Tongue (tissue), 1 donor: ENCODE measurements at regions not wholly inside any gene's neighbourhood (a gene's known extent, or its start where the extent isn't known, plus 50 kb on each side); places are given as distances from the start of the nearest gene placed in this dataset.
"Not testable (repeated sequence)": the region's sequence is repeated elsewhere in the genome, so short reads cannot be mapped to it uniquely, and the experiment has no call there.

Experiments used
- DNase-seq: peaks from one replicate; pipeline ENCODE4 v3.0.0-alpha.2; 2015

GRCh38 chr18:1421502-1421901 is 516.8 kb downstream of the ADCYAP1 start:
- no peak for DNase-seq

- DNase-seq, result no peak
Measured at GRCh38 chr18:1422634-1423033, 518.0 kb downstream of the ADCYAP1 start.

GRCh38 chr18:1425679-1426078 is 521.0 kb downstream of the ADCYAP1 start:
- DNase-seq, result no peak

DNA sequence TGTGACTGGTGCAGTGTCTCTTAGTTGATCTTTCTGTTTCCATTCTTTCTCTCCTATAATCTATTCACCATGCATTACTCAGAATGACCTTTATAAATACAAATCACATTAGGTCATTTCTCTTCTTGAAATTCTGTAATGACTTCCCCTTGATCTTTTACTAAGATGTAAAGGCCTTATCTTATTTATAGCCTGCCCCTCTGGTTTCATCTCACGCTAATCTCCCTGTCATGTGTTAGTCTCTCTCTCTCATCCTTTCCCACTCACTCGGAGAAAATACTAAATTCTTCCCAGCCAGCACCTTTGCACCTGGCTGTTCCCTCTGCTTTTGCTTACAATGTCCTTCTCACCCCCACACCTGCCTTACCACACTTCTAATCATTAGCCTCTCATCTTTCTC is 530.8 kb downstream of the ADCYAP1 start:
- no peak for DNase-seq

GRCh38 chr18:1436199-1436598 is 531.5 kb downstream of the ADCYAP1 start:
- no peak for DNase-seq

DNA sequence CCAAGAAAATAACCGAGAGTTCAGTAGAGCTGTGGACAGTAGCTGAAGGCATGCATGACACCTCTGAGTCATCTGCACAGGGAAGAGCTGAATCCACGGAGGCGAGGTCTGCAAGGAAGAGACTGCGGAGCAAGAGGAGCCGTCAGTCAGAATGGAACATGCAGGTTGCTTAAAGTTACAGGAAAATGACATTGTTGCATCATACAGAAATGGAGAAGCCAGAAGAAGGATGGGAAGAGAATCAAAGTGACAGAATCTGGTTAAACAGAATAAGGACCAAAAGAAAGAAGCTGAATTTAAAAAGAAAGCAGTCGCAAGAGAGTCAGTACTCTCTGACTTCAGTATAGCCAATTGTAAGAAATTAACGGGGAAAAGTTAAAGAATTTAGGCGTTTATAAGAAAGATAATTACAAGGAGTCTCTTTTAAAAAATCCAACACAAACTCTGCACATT is 533.8 kb downstream of the ADCYAP1 start:
- no peak for DNase-seq

- no peak for DNase-seq
Measured at GRCh38 chr18:1438967-1439366, 534.3 kb downstream of the ADCYAP1 start.

DNA sequence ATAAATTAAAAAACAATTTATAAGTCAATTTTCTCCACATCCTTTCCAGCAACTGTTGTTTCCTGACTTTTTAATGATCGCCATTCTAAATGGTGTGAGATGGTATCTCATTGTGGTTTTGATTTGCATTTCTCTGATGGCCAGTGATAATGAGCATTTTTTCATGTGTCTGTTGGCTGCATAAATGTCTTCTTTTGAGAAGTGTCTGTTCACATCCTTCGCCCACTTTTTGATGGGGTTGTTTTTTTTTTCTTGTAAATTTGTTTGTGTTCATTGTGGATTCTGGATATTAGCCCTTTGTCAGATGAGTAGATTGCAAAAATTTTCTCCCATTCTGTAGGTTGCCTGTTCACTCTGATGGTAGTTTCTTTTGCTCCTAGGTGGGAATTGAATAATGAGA is 539.4 kb downstream of the ADCYAP1 start:
- not testable (repeated sequence) for DNase-seq

DNA sequence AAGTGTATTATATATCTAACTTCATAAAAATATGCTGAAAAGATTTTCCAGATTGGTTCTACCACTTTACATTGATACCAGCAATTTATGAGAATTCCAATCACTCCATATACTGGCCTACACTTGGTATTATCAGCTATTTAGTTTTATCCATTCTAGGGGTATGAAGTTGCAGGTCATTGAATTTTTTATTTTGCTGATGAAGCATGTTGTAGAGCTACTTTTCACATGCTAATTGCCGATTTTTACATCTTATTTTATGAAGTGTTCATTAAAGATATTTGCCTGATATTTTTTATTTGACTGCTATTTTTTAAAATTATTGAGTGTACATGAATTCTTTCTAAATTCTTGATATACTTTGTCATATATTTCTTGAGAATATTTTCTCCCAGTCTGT is 542.1 kb downstream of the ADCYAP1 start:
- DNase-seq, result no peak

- DNase-seq, result no peak
Measured at GRCh38 chr18:1452821-1453220, 548.1 kb downstream of the ADCYAP1 start.

DNA sequence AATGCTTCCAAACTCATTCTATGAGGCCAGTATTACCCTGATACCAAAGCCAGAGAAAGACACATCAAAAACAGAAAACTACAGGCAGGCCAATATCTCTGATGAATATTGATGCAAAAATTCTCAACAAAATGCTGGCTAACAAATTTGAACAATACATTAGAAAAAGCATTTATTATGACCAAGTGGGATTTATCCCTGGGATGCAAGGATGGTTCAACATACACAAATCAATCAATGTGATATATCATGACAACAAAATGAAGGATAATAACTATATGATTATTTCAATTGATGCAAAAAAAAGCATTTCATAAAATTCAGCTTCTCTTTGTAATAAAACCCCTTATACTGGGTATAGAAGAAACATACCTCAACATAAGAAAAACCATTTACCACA is 550.9 kb downstream of the ADCYAP1 start:
- no peak for DNase-seq

GRCh38 chr18:1458547-1458946 is 553.9 kb downstream of the ADCYAP1 start:
- DNase-seq, result no peak

DNA sequence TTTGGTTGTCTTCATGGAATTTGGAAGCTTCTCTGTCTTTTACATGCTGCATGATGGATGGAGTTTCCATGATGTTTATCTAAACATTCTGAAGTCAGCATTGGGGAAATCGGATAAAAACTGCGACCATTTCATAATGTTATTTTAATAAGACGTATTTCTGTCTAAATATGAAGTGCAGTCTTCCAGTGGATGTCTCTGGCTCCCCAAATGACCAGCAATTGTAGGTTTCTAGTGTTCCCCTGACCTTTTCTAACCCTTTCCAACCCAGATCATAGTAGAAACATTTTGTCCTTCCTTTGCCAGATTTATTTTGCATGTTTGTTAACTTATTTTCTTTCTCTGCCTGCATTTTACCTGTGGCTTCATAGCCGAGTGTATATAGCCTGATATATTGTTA is 559.3 kb downstream of the ADCYAP1 start:
- DNase-seq, result no peak

DNA sequence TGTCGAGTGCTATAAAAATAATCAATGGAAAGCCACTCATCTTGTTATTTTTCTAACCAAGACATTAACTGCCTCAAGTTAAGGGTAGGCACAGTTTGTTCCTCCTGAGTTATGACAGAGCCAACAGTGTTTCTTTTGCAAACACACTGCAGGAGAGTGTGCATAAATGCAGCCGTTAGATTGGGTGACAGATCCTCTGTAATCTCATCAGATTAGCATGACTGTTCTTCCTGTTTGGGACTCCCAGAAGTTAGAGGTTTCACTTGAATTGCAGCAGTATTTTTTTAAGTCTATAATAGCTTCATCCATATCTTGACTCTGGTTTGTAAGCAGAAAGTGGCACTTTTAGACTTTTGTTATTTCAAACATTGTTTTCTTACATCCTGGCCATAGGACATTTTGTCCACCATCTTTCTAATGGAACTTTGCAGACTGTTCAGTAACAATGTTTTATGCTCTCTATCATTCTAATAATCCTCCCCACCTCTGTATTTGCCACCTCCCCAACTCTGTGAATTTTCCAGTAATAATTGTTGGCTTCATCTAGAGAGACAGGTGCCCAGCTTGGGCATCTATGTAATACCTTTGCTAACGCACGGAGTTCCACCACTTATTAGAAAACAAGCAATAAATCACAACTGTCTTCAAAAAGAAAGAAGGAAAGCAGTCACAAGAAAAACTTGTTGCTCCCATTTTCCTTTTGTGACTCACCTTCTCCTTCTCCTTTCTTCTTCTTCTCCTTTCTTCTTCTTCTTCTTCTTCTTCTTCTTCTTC is 560.0 kb downstream of the ADCYAP1 start:
- no peak for DNase-seq

GRCh38 chr18:1466035-1466434 is 561.4 kb downstream of the ADCYAP1 start:
- no peak for DNase-seq

DNA sequence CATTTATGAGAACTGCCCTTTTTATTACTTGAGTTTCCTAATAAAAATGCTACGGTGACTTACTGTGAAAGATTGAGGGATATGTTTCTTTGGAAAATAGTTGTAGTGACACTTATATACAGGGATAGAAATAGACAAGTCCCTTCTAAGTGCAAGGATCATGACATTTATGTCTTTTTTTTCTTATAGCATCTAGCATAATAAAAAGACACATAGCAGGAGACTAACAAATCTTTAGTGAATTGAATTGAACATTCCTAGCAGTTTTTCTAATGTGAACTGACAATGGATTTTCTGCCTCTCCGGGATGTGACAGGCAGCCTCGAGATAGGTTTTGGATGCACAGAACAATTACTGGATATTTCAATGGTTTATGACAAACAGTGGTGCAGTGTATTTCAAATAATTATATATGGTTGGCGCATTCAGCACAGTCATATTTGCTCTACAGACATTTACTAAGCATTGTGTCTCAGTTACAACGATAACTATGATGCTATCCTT is 562.8 kb downstream of the ADCYAP1 start:
- DNase-seq, result no peak

DNA sequence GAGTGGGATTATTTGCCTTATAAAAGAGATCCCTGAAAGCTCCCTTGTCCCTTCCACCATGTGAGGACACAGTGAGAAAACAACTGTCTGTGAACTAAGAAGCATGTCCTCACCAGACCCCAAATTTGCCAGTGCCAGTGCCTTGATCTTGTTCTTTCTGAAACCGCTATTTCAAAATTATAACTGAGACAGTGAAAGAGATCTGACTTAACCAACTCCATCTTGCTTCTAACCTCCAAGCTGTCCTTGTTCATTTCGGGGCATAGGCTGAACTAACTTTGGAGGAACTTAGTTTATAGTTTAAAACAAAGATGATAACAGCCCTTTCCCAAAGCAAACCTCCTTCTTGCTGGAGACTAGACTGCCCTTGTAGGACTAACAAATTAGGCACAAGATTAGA is 563.9 kb downstream of the ADCYAP1 start:
- DNase-seq, result no peak

GRCh38 chr18:1475867-1476266 is 571.2 kb downstream of the ADCYAP1 start:
- no peak for DNase-seq

GRCh38 chr18:1480309-1480708 is 575.6 kb downstream of the ADCYAP1 start:
- no peak for DNase-seq

GRCh38 chr18:1481577-1481976 is 576.9 kb downstream of the ADCYAP1 start:
- DNase-seq, result no peak

DNA sequence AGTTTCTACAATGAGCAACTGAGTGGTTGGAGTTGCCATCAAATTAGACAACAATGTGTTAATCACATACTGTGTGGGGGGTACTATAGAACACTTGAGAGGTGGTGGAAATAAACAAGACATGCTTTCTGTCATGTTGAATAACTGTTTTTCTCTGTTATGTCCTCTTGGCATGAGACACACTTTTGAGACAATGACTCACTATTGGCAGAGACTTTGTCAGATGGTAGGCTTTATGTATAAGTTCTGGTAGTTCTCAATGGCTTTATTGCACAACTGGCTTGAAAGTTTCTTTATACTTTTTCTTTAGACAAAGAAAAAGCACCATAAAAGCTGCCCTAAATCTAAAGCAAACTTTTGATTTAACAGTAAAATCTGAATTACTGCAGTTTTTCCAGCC is 578.7 kb downstream of the ADCYAP1 start:
- peak; percentile 81 for DNase-seq

GRCh38 chr18:1487457-1487856 is 582.8 kb downstream of the ADCYAP1 start:
- no peak for DNase-seq

GRCh38 chr18:1488394-1488793 is 583.7 kb downstream of the ADCYAP1 start:
- no peak for DNase-seq

DNA sequence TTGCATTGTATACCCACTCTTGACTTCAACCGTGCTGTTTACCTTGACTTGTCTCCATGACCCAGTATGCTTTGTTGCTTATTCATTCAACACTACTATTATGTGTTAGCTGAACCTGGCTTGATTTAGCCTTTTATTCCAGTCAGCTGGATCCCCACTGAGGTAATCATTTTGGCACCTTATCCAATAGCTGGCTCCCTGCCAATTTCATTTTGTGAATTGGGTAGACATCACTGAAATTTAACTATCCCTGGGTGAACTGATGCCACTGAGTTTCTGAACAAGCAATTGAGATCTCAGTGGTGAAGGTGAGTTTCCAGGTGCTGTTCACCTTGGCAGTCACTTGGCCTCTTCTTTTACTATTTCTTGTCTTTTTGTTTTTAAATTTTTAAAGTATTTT is 584.3 kb downstream of the ADCYAP1 start:
- DNase-seq, result peak; percentile 3
